ENCODE measurements at regions not wholly inside any gene's neighbourhood (a gene's known extent, or its start where the extent isn't known, plus 50 kb on each side); places are given as distances from the start of the nearest gene placed in this dataset.
"Not testable (repeated sequence)": the region's sequence is repeated elsewhere in the genome, so short reads cannot be mapped to it uniquely, and the experiment has no call there.

- H3K36me3 Mint-ChIP-seq = no peaks in the 10 kb centered on the region
These were observed 59.6 kb upstream of the MAN2A1 start for GRCh38 chr5:109630093-109630492.

GRCh38 chr5:109628591-109628990 is 61.1 kb upstream of the MAN2A1 start:
- Mint-ChIP-seq H3K27me3 (peaks cover 5% of the 10 kb centered on the region), H3K4me3 (no peak overlapping the region), H3K9me3 (ENCODE audit: low read depth) (no peaks in the 10 kb centered on the region), H3K36me3 (no peaks in the 10 kb centered on the region), H3K4me1 (no peaks in the 10 kb centered on the region), H3K27ac (no peak overlapping the region)
- DNase-seq (no peak), ATAC-seq (no peak)
- CTCF ChIA-PET = no interaction called here

More at GRCh38 chr5:109630093-109630492, 59.6 kb upstream of the MAN2A1 start:
- ATAC-seq = no peak
- no peak overlapping the region for H3K4me3 Mint-ChIP-seq
- CTCF ChIA-PET = no interaction called here
- no peaks in the 10 kb centered on the region for H3K4me1 Mint-ChIP-seq
- H3K9me3 Mint-ChIP-seq (ENCODE audit: low read depth) = peaks cover 2% of the 10 kb centered on the region
- no peak overlapping the region for H3K27ac Mint-ChIP-seq
- DNase-seq = no peak
- peaks cover 7% of the 10 kb centered on the region for H3K27me3 Mint-ChIP-seq

GRCh38 chr5:109621266-109621665 is 68.5 kb upstream of the MAN2A1 start:
- H3K36me3 Mint-ChIP-seq; DNase-seq; H3K9me3 Mint-ChIP-seq (ENCODE audit: low read depth); ATAC-seq; H3K4me3 Mint-ChIP-seq; H3K27me3 Mint-ChIP-seq; CTCF ChIA-PET; H3K27ac Mint-ChIP-seq; H3K4me1 Mint-ChIP-seq: not testable (repeated sequence)

GRCh38 chr5:109620651-109621050 is 69.1 kb upstream of the MAN2A1 start:
- DNase-seq = no peak
- ATAC-seq = no peak
- CTCF ChIA-PET = no interaction called here
- no peaks in the 10 kb centered on the region for H3K36me3 Mint-ChIP-seq
- H3K27ac Mint-ChIP-seq = no peak overlapping the region
- H3K27me3 Mint-ChIP-seq = no peaks in the 10 kb centered on the region
- H3K4me3 Mint-ChIP-seq = no peak overlapping the region
- no peaks in the 10 kb centered on the region for H3K9me3 Mint-ChIP-seq (ENCODE audit: low read depth)
- no peaks in the 10 kb centered on the region for H3K4me1 Mint-ChIP-seq

- Mint-ChIP-seq H3K36me3 (no peaks in the 10 kb centered on the region), H3K4me1 (no peaks in the 10 kb centered on the region), H3K27me3 (no peaks in the 10 kb centered on the region), H3K4me3 (no peak overlapping the region), H3K9me3 (ENCODE audit: low read depth) (no peaks in the 10 kb centered on the region), H3K27ac (no peak overlapping the region)
- CTCF ChIA-PET = interaction anchor here (0.9 kb wide), 1 partner anchor 29 kb away, joined by 3 read pairs; no protein-coding TSS in a partner anchor
- ATAC-seq = no peak
- DNase-seq = no peak
These were observed 70.1 kb upstream of the MAN2A1 start for GRCh38 chr5:109619606-109620005.

- ATAC-seq = no peak
- CTCF ChIA-PET = interaction anchor here (0.9 kb wide), 1 partner anchor 30 kb away, joined by 3 read pairs; no protein-coding TSS in a partner anchor
- no peaks in the 10 kb centered on the region for H3K9me3 Mint-ChIP-seq (ENCODE audit: low read depth)
- DNase-seq = no peak
- H3K27me3 Mint-ChIP-seq = no peaks in the 10 kb centered on the region
- no peak overlapping the region for H3K27ac Mint-ChIP-seq
- no peak overlapping the region for H3K4me3 Mint-ChIP-seq
- H3K36me3 Mint-ChIP-seq = no peaks in the 10 kb centered on the region
- H3K4me1 Mint-ChIP-seq = no peaks in the 10 kb centered on the region
These were observed 70.7 kb upstream of the MAN2A1 start for GRCh38 chr5:109619021-109619460.

GRCh38 chr5:109614981-109615380 is 74.7 kb upstream of the MAN2A1 start:
- CTCF ChIA-PET = no interaction called here
- Mint-ChIP-seq H3K9me3 (ENCODE audit: low read depth) (no peaks in the 10 kb centered on the region), H3K4me1 (no peaks in the 10 kb centered on the region), H3K27me3 (no peaks in the 10 kb centered on the region), H3K4me3 (no peak overlapping the region), H3K36me3 (no peaks in the 10 kb centered on the region), H3K27ac (no peak overlapping the region)
- DNase-seq = no peak
- no peak for ATAC-seq

GRCh38 chr5:109614301-109614700 is 75.4 kb upstream of the MAN2A1 start:
- ATAC-seq (no peak), DNase-seq (no peak)
- Mint-ChIP-seq H3K27ac (no peak overlapping the region), H3K27me3 (no peaks in the 10 kb centered on the region), H3K4me3 (no peak overlapping the region), H3K4me1 (no peaks in the 10 kb centered on the region), H3K9me3 (ENCODE audit: low read depth) (no peaks in the 10 kb centered on the region), H3K36me3 (no peaks in the 10 kb centered on the region)
- CTCF ChIA-PET = no interaction called here

- CTCF ChIA-PET = no interaction called here
- H3K4me1 Mint-ChIP-seq = no peaks in the 10 kb centered on the region
- no peak overlapping the region for H3K4me3 Mint-ChIP-seq
- H3K27ac Mint-ChIP-seq = no peak overlapping the region
- DNase-seq = no peak
- H3K27me3 Mint-ChIP-seq = no peaks in the 10 kb centered on the region
- no peak for ATAC-seq
- H3K36me3 Mint-ChIP-seq = no peaks in the 10 kb centered on the region
- no peaks in the 10 kb centered on the region for H3K9me3 Mint-ChIP-seq (ENCODE audit: low read depth)
These were observed 77.3 kb upstream of the MAN2A1 start for GRCh38 chr5:109612278-109612905.

GRCh38 chr5:109611505-109611904 is 78.2 kb upstream of the MAN2A1 start:
- H3K4me3 Mint-ChIP-seq = no peak overlapping the region
- no peak for ATAC-seq
- H3K36me3 Mint-ChIP-seq = no peaks in the 10 kb centered on the region
- CTCF ChIA-PET = no interaction called here
- no peaks in the 10 kb centered on the region for H3K4me1 Mint-ChIP-seq
- no peak overlapping the region for H3K27ac Mint-ChIP-seq
- no peaks in the 10 kb centered on the region for H3K9me3 Mint-ChIP-seq (ENCODE audit: low read depth)
- DNase-seq = no peak
- no peaks in the 10 kb centered on the region for H3K27me3 Mint-ChIP-seq

GRCh38 chr5:109611061-109611460 is 78.7 kb upstream of the MAN2A1 start:
- Mint-ChIP-seq H3K27me3 (no peaks in the 10 kb centered on the region), H3K27ac (no peak overlapping the region), H3K9me3 (ENCODE audit: low read depth) (no peaks in the 10 kb centered on the region), H3K4me1 (no peaks in the 10 kb centered on the region), H3K4me3 (no peak overlapping the region), H3K36me3 (no peaks in the 10 kb centered on the region)
- no peak for ATAC-seq
- CTCF ChIA-PET = no interaction called here
- DNase-seq = no peak

- no peak overlapping the region for H3K27ac Mint-ChIP-seq
- CTCF ChIA-PET = no interaction called here
- no peaks in the 10 kb centered on the region for H3K9me3 Mint-ChIP-seq (ENCODE audit: low read depth)
- no peaks in the 10 kb centered on the region for H3K36me3 Mint-ChIP-seq
- no peak overlapping the region for H3K4me3 Mint-ChIP-seq
- DNase-seq = no peak
- no peaks in the 10 kb centered on the region for H3K27me3 Mint-ChIP-seq
- no peaks in the 10 kb centered on the region for H3K4me1 Mint-ChIP-seq
- ATAC-seq = no peak
These were observed 79.1 kb upstream of the MAN2A1 start for GRCh38 chr5:109610581-109610980.

- Mint-ChIP-seq H3K4me3 (no peak overlapping the region), H3K4me1 (no peaks in the 10 kb centered on the region), H3K27me3 (peaks cover 3% of the 10 kb centered on the region), H3K27ac (no peak overlapping the region), H3K9me3 (ENCODE audit: low read depth) (no peaks in the 10 kb centered on the region), H3K36me3 (no peaks in the 10 kb centered on the region)
- CTCF ChIA-PET = no interaction called here
- ATAC-seq = no peak
- no peak for DNase-seq
These were observed 84.5 kb upstream of the MAN2A1 start for GRCh38 chr5:109605207-109605730.

- Mint-ChIP-seq H3K9me3 (ENCODE audit: low read depth) (no peaks in the 10 kb centered on the region), H3K27ac (no peak overlapping the region), H3K4me1 (no peaks in the 10 kb centered on the region)
These were observed 85.0 kb upstream of the MAN2A1 start for GRCh38 chr5:109604758-109605157.

More at GRCh38 chr5:109604758-109605157, 85.0 kb upstream of the MAN2A1 start:
- Mint-ChIP-seq H3K36me3 (no peaks in the 10 kb centered on the region), H3K4me3 (no peak overlapping the region), H3K27me3 (peaks cover 3% of the 10 kb centered on the region)
- no peak for ATAC-seq
- CTCF ChIA-PET = no interaction called here
- DNase-seq = no peak

Data from activated CD8-positive, alpha-beta memory T cell treated with anti-CD3 and anti-CD28 coated beads, Interleukin-2, amount 10 ng/mL, durations not matched to agents 7 days and 5 days (primary cell).